NCI-H1694 treated with DMSO at 0.1 percent for 48 hours (cell line): ENCODE measurements at regions not wholly inside any gene's neighbourhood (a gene's known extent, or its start where the extent isn't known, plus 50 kb on each side); places are given as distances from the start of the nearest gene placed in this dataset.

Experiments
- DNase-seq: peaks from one replicate; lab custom pipeline; 2025; lab: John Stamatoyannopoulos, UW

DNA sequence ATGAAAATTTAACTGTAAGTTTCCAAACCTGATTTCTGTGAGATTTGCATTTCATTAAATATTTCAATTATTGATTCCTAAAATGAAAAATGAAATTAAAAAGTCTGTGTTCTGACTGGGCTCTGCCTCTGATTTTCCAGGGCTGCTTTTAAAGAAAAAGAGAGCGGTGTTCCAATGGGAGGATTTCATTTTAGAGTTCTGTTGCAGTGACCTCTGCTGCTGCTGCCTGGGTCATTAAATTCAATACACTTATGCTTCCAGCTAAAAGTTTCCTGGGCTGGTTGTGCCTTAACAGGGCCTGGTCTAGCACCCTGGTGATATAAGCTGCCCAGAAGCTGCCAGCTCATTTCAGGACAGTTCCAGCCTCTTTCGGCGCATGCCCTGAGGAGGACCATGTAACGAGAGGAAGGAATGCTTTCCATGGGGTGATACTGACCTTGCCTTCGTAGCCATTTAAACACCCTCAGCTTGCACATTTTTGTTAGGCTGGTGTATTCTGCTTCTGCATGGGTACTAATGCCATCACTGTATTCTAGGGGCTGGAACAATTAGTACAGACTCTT, 93.3 kb downstream of the TMEM174 start:
- DNase-seq = no peak

DNA sequence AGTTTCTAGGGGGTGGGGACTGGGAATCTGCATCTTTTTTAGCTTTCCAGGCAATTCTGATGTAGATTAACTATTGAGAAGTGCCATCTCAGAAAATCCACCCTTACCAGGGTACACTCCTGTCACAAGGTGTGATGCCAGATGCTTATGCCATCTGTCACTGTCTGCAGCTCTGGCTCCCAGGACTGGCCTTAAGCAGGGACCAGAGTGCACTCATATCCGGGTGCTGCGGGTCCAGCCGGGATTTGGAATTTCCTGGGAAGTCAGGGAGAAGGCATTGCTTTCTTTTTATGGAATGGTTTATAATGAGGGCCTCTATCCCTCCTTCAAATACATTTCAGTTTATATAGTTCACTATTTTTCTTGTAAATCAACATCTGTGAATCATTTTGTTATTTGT, 92.6 kb downstream of the TMEM174 start:
- DNase-seq = peak; percentile 25

DNA sequence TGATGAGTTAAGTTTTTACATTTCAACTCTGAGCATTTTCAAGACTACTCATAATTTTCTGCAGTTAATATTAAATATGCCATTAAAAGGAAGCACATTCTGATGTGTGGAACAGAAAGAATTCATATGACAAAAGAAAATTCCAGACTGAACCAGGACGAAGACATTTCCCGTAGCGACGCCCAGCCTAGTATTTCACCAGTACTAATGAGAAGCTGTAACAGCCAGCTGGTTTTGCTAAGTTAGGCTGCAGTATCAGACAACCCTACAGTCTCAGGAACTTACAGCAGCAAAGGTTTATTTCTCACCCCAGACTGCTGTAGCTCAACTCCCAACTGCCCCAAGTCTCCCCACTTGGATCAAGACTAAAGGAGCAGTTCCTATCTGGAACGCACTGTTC, 91.6 kb downstream of the TMEM174 start:
- DNase-seq = no peak

DNA sequence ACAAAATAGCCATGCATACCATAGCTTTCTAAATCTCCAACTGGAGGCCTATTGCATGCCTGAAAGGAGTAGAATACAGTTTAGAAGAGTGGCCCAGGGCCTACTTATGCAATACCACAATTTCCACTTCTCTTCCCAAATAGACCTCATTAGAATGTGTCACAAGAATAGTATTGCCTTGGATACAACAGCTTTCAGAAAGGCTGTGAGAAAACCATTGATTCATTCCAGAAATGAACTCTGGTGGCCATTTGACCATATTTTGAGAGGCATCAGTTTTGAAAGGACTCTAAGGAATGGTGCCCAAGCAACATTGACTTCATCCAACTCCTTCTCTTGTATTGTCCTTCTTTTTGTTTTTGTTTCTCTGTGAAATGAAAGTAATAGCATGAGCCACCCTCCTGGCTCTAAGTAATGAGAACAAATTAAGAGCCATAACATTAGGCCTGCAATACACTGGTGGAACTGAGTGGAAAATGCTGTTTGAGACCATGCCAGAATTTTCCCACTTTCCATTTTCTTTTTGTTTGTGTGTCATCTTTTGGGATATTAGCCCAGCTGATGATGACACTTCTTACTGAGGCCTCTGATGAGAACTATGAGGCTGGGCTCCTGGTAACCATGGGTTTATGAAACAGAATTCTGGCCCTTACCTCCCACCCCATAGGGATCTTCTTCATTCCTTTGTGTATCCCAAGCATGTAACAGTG, 90.2 kb downstream of the TMEM174 start:
- no peak for DNase-seq

DNA sequence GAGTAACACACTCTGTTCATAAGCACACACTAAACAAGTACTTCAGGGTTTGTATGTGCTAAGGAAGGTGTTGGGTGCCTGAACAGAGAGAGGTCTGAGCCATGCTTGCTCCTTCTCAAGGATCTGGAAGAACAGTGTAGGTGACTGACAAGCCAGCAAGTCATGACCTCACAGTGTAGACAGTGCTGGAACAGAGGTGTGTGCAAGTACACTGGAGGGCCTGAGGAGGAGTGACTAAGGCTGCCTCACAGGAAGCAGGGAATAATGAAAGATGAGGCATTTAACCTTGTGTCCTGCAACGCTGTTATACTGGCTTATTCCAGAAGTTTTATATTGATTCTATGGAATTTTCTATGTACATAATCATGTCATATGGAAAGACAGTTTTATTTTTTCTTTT, 83.9 kb downstream of the TMEM174 start:
- DNase-seq = no peak

DNA sequence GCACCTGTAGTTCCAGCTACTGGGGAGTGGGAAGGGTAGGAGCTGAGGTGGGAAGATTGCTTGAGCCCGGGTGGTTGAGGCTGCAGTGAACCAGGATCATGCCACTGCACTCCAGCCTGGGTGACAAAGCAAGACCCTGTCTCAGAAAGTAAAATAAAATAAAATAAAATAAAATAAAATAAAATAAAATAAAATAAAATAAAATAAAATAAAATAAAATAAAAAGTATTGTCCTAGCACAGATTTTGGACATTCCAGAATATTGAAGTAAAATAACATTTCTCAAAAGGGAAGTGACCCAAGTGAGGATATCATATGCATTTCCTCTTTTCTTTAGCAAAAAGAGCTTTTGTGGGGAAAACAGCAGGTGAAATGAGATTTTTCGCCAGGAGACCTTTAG, 83.5 kb downstream of the TMEM174 start:
- DNase-seq = no peak

DNA sequence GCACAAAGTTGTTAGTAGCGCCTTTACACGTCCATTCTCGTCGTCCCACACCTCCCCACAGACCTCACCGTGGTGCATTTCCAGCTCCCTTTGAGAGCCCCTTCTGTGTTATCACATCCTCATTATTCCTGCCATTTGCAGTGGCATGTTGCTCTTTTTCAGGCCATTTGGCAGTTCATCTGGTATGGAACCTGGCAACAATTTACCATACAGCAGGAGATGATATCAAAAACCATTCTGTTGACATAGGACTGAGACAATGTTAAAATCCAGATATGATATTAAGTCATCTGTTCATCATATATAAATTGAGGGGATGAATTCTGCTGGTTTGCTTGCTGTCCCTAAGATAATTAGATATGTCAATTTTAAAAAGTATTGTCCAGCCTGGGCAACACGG, 83.0 kb downstream of the TMEM174 start:
- no peak for DNase-seq

DNA sequence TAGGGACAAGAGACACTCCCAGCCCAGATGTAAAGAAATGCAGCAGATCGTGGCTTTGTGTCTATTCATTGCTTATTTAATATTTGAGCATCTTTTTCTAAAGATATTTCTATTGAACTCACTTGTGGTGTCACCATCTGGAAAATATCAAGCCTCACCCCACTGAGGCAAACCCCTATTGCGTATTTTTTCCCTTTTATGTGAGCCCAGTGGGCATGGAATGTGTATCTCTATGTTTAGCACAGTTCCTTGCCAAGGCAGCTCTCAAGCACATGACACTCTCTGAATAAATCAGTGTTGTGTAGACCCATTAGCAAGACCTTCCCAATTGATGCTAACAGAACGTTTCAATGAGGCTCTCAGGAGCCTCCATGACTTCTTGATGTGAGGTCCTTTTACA, 81.6 kb downstream of the TMEM174 start:
- no peak for DNase-seq

DNA sequence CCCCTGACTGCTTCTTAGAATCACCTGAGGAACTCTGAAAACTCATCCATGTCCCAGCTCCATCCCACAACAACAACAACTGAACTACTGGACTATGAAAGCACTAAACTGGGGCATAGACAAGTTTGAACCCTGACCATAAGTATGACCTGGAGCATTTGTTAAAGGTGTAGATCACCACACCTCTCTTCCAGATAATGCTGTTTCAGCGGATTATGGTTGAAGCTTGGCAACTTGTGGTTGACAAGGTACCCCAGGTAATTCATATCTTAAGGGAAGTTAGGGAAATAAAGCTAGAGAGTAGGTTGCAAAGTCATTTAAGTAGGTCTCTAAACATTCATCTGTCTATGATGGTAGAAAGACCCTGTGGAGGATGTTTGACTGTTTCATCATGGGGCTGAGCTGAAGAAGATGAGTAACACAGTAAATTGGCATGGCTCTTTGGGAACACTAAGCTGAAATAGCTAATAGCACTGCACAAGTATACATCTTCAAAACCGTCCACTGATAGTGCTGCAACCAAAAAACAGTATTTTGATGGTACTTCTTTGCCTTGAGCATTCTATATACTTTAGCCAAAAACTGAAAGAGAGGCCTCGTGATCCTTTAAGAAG, 80.2 kb downstream of the TMEM174 start:
- DNase-seq = no peak

DNA sequence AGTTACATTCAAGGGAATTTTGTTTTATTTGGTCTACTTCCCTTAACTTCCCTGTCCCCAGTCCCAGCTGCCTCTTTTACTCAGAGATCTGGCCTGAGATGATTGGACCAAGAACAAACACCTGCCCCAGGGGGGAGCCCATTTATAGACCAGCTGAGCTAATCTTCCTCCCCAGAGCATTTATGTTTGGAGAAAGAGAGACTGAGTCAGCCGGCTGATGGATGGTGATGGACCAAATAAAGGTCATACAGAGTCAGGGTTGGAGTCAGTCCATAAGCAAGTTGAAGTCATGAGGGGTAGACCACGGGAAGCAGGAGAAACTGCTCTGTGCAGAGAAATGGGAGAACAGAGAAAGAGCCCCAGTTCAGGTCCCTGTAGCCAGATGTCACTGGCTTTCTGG, 77.7 kb downstream of the TMEM174 start:
- DNase-seq = no peak

DNA sequence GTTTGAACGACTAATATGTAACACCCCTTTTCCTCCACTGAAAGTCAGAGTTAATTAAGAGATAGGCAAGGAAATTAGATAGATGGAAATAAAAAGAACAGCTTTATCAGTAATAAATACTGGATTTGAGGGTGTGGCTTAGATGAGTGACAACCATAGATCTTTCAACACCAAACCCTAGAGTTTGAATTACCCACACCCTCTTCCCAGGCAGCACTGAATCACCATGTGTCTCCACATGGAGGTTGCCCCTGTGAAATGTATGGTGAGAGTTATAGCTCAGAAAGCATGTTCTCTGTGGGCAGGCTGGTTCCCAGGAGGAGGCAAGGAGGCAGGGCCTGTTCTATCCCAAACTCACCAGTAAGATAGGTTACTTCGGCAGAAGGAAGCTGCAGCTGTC, 69.7 kb downstream of the TMEM174 start:
- no peak for DNase-seq

DNA sequence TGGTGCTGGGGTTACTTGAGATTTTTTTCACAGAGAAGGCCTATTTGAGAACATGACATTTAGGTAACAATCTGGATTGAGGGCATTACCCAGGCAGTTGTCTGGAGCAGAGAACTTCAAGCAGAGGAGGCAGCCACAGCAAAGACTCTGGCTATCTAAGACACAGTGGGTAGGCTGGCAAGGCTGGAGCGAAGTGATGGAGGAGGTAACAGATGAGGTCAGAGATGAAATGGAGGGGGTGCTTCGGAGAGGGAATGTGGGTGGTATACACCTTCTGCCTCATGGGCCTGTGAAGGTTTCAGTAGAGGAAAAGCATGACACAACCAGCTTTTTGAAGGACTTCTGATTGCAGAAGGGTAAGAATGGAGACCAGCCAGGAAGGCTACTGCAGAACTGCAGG, 65.9 kb downstream of the TMEM174 start:
- DNase-seq = no peak

DNA sequence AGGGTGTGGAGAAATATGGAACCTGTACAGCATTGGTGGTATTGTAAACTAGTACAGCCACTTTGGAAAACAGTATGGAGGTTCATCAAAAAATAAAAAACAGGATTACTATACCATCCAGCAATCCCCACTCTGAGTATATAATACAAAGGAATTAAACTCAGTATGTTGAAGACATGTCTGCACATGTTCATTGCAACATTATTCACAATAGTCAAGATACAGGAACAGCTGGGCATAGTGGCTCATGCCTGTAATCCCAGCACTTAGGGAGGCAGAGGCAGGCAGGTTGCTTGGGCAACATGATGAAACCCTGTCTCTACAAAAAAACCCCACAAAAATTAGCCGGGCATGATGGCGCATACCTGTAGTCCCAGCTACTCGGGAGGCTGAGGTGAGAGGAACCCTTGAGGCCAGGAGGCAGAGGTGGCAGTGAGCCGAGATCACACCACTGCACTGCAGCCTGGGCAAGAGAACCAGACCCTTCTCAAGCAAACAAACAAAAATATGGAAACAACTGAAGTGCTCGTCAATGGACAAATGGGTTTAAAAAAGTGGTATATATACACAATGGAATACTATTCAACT, 63.6 kb downstream of the TMEM174 start:
- DNase-seq = peak; percentile 15

DNA sequence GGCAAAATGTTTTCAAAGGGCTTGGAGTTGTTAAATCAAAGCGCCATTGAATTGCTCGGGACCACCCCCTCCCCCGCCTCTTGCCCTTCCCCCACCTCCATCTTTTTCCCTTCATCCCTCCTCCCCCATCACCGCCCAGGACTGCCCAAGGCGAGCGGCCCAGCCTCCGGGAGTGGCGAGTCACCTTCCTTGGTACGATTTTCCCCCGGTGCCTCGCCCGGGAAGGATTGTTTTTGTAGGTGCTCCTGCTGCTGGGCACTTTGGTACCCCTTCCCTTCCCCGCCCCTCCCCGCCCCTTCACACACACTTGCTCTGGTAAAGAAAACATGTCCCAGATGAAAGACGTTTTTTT, 61.2 kb downstream of the TMEM174 start:
- DNase-seq = no peak

DNA sequence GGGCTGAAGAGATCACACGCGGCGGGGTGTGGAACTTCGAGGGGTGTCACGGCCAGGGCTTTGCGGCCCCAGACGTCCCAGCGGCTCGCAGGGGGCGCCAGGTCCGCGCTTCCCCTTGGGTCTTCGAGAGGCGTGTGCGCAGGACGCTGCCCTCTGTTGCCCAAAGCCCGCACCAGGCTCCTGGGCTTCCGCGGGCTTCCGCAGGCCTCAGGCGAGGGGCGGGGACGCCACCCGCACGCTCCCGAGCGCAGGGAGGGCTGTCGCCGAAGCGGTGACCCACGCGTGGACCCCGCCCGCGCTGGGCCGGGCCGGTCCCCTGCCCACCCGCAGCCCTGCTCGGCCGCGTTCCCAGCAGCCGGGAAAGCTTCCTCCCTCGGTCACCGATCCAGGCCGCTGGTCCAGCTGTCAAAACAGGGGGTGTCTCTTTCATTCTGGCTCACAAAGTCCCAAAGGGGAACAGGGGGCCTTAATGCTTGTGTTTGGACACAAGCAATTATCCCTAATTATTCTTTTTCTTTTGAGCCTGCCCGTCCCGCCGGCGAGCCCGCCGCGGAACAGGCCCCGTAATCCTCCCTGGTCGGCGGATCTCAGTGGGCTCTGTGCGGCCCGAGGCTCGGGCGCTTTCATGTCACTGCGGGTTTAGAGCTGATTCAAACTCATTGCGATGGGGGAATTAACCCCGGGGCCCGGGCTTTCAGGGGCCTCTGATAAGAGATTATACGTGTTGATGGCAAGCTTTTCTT, 60.6 kb downstream of the TMEM174 start:
- DNase-seq = no peak

DNA sequence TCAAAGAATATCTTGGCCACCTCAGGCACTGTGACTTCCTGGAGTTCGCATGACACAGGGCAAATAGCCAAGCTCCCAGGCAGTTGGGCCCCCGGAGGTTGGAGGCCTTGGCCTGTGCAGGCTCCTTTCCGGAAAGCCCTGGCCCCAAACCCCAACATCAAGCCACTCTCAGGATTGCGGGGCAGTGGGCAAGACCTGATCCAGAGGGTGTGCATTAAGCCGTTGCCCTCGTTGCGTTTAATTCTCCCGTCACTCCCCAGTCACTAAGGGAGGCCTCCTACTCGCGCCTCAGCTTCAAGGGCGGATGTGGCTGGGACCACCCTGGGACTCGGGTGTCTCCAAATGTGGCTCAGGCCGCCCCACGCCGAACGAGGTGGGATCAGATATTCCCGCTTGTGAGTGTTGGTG, 60.1 kb downstream of the TMEM174 start:
- no peak for DNase-seq

DNA sequence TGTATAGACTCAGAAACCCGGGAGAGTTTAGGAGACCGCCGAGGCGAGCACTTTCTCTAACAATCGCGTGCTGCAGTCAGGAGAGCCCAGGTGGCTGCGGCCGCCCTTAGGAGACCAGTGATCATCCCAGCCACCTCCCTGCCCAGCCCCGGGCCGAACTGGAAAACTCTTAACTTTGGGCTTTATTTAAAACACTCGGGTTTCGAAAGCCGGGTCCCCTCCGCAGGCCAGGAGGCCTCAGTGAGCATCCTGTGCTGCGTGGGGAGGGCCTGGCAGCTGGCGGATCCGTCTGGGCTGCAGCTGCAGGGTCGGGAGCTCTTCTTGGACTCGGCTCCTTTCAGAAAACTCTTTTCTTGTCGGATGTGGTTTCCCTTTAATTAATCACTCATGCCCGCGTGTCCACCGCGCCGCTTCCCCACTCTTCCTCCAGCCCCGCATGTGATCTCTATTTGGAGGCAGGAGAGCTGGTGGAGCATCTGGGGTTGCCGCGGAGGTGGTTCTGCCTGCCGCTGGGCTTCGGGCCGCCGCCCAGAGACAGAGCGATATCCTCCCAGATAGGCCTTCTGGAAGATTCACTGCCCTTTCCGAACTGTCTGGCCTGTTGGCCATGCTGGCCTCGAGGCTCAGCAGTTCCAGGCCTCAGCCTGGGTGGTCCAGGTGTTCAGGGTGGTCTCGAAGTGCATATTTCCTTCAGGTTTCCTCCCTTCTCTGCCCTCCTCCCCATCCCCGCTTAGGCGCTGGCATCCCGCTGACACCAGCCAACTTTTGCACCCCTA, 59.5 kb downstream of the TMEM174 start:
- DNase-seq = no peak

DNA sequence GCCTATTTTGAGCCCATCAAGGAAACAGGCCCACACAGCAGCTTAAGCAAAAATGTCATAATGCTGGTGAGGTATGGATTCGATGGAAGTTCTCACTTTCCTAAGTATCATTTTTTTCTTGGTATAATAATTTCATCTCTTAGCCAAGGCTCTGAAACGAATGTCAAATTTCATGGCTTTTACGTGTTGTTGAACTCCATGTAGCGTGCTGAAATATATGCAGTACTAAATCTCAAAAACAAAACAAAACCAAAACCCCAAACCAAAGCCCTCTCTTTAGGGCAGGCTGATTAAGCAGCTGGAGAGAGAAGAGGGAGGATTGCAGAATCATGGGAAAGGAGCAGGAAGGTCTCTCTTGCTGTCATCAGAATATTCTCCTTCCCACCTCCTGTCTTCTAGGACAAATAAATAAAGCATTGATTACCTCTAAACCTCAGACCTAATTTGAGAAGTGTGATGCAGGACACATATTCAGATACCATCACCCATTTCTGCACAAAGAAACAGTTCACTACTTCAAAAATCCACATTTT, 58.3 kb downstream of the TMEM174 start:
- DNase-seq = no peak

DNA sequence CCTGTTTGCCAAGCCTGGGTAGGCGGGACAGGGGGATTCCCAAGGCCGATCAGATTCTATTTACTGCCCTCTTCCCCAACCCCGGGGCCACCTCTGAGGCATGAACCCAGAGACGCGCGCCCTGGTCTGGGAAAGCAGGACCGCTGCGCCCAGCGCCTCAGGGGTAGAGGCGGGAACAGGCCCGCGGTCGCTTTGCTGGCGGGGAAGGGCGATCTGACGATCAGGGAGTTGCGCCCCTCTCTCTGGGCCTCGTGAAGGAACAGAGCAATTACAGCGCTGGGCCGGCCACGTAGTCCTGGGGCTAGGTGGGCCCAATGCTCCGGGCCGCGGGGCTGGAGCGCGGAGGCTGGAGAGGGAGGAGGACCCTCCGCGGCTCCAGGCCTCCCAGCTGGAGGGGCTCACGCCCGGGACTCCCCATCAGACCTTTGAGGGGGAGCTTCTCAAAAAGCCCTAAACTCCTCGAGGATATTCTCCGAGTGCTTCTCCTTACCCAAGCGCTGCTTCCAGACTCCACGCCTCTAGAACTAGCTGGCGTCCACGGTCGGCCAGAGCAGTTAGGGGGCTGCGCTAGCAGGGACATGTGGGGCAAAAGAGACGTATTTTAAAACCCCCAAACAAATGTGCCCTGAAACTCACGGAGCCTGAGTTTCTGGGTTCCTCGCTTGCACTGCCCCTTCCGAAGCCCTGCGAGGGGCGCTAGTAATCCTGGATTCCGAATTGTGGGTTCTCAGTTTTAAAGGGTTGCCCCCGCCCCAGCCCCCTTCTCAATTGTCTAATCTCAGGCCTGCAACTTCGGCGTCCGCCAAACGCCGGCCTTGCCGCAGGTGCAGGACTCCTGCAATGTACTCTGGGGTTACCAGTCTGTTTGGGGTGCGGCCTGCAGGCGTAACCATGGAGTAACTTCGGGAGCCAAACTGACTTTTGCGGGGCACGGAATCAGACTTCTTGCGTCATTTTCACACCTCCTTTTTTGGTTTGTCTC, 57.6 kb downstream of the TMEM174 start:
- DNase-seq = no peak

DNA sequence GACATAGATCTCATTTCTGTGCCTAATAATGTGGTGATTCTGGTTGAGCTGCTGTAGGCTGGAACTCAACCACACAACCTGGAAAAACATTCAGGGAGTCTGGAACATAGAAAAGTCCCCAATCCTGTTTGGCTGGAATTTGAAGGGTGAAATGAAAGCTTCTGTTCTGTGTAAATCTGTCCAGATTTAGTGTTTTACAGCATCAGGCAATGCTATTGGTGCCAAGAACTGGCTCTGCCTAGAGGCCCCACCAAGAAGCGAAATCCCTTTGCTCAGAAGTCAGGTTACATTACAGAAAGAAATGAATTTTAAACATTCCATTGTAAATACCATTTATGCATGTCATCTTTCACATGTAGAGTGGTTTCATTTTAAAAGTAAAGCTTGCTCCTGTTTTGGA, 56.3 kb downstream of the TMEM174 start:
- no peak for DNase-seq

DNA sequence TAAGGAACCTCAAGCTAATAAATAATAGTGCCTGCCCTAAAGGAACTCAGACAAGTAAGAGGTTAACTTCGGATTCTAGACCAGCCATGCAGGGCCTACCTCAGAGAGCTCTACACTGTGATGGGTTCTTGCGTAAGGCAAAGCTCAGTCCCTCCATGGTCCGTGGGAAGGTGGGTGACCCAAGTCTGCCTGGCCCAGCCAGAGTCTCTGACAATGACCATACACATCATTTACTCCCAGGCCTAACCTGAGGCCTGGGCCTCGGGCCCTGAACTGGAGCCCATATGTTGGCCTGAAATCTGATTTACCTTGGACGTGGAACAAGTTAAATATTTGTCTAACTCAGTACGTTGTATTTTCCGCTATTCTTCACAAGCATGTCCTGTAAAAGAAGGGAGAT, 55.1 kb downstream of the TMEM174 start:
- no peak for DNase-seq
